ENCODE measurements at regions not wholly inside any gene's neighbourhood (a gene's known extent, or its start where the extent isn't known, plus 50 kb on each side); places are given as distances from the start of the nearest gene placed in this dataset.

DNA sequence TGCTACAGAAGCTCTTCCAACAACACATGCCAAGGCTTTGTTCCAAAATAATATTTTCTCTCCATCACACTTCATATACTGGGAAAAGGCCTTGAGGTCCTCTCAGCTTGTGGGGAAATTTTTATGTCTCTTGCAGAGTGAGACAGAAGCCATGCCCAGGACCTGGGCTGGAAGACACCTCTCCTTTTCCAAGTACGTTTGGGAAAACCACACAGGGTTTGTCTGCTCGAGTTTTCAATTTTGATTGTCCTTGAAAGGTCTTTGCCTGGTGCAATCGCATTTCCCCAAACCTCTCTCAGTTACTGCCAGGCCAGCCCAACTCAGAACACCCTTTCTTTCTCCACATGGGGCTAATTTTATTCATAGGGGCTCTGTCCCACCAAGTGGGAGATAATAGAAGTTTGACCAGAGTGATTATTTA is 272.2 kb downstream of the OSR1 start:
- H2AFZ ChIP-seq (ENCODE audit: low read depth, low read length) = no peak overlapping the region
- no peaks in the 10 kb centered on the region for H3K27me3 ChIP-seq (ENCODE audit: insufficient read depth, low read length)
- no peaks in the 10 kb centered on the region for H3K9me3 ChIP-seq (ENCODE audit: low read length)
- H3K36me3 ChIP-seq (ENCODE audit: insufficient read depth, low read length) = no peaks in the 10 kb centered on the region
- H3K4me1 ChIP-seq (ENCODE audit: insufficient read depth, low read length) = peaks cover 2% of the 10 kb centered on the region
- H3K4me3 ChIP-seq (ENCODE audit: low read length) = no peak overlapping the region

GRCh38 chr2:19078709-19079108 is 279.7 kb downstream of the OSR1 start:
- Histone ChIP-seq H3K4me3 (ENCODE audit: low read length) (no peak overlapping the region), H2AFZ (ENCODE audit: low read depth, low read length) (no peak overlapping the region), H3K36me3 (ENCODE audit: insufficient read depth, low read length) (no peaks in the 10 kb centered on the region), H3K27me3 (ENCODE audit: insufficient read depth, low read length) (no peaks in the 10 kb centered on the region), H3K4me1 (ENCODE audit: insufficient read depth, low read length) (peaks cover 11% of the 10 kb centered on the region), H3K9me3 (ENCODE audit: low read length) (no peaks in the 10 kb centered on the region)

GRCh38 chr2:19073522-19073921 is 284.9 kb downstream of the OSR1 start:
- Histone ChIP-seq H3K4me1 (ENCODE audit: insufficient read depth, low read length) (no peaks in the 10 kb centered on the region), H3K36me3 (ENCODE audit: insufficient read depth, low read length) (no peaks in the 10 kb centered on the region), H2AFZ (ENCODE audit: low read depth, low read length) (no peak overlapping the region), H3K27me3 (ENCODE audit: insufficient read depth, low read length) (no peaks in the 10 kb centered on the region), H3K4me3 (ENCODE audit: low read length) (no peak overlapping the region), H3K9me3 (ENCODE audit: low read length) (no peaks in the 10 kb centered on the region)

GRCh38 chr2:19072161-19072560 is 286.3 kb downstream of the OSR1 start:
- Histone ChIP-seq H3K27me3 (ENCODE audit: insufficient read depth, low read length) (no peaks in the 10 kb centered on the region), H3K4me1 (ENCODE audit: insufficient read depth, low read length) (no peaks in the 10 kb centered on the region), H3K36me3 (ENCODE audit: insufficient read depth, low read length) (no peaks in the 10 kb centered on the region), H3K9me3 (ENCODE audit: low read length) (no peaks in the 10 kb centered on the region), H3K4me3 (ENCODE audit: low read length) (no peak overlapping the region), H2AFZ (ENCODE audit: low read depth, low read length) (no peak overlapping the region)

GRCh38 chr2:19070886-19071285 is 287.5 kb downstream of the OSR1 start:
- H2AFZ ChIP-seq (ENCODE audit: low read depth, low read length) = no peak overlapping the region
- H3K36me3 ChIP-seq (ENCODE audit: insufficient read depth, low read length) = no peaks in the 10 kb centered on the region
- no peaks in the 10 kb centered on the region for H3K27me3 ChIP-seq (ENCODE audit: insufficient read depth, low read length)
- no peaks in the 10 kb centered on the region for H3K9me3 ChIP-seq (ENCODE audit: low read length)
- no peak overlapping the region for H3K4me3 ChIP-seq (ENCODE audit: low read length)
- no peaks in the 10 kb centered on the region for H3K4me1 ChIP-seq (ENCODE audit: insufficient read depth, low read length)

DNA sequence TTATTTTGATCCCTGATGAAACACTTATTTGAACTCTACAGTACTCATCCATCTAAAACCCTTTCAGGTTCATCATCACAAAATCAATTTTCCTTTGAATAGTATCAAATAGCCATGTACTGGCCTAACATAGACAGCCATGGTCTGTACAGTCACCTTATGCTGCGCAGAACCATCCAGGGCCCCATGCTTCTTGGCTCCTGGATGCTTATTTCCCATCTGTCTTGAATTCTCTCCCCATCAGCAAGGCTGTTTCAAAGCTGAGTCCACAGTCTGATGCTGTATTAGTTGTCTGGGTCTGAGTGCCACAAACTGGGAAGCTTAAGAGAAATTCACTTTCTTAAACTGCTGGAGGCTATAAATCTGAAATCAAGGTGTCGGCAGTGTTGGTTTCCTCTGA is 290.2 kb downstream of the OSR1 start:
- Histone ChIP-seq H3K4me3 (ENCODE audit: low read length) (no peak overlapping the region), H2AFZ (ENCODE audit: low read depth, low read length) (no peak overlapping the region), H3K27me3 (ENCODE audit: insufficient read depth, low read length) (no peaks in the 10 kb centered on the region), H3K9me3 (ENCODE audit: low read length) (no peaks in the 10 kb centered on the region), H3K4me1 (ENCODE audit: insufficient read depth, low read length) (no peaks in the 10 kb centered on the region), H3K36me3 (ENCODE audit: insufficient read depth, low read length) (no peaks in the 10 kb centered on the region)

GRCh38 chr2:19062370-19062769 is 296.1 kb downstream of the OSR1 start:
- H2AFZ ChIP-seq (ENCODE audit: low read depth, low read length) = no peak overlapping the region
- peaks cover 2% of the 10 kb centered on the region for H3K9me3 ChIP-seq (ENCODE audit: low read length)
- no peaks in the 10 kb centered on the region for H3K4me1 ChIP-seq (ENCODE audit: insufficient read depth, low read length)
- no peaks in the 10 kb centered on the region for H3K27me3 ChIP-seq (ENCODE audit: insufficient read depth, low read length)
- H3K4me3 ChIP-seq (ENCODE audit: low read length) = no peak overlapping the region
- H3K36me3 ChIP-seq (ENCODE audit: insufficient read depth, low read length) = no peaks in the 10 kb centered on the region

GRCh38 chr2:19059076-19059475 is 299.3 kb downstream of the OSR1 start:
- Histone ChIP-seq H3K9me3 (ENCODE audit: low read length) (peaks cover 2% of the 10 kb centered on the region), H2AFZ (ENCODE audit: low read depth, low read length) (no peak overlapping the region), H3K4me1 (ENCODE audit: insufficient read depth, low read length) (no peaks in the 10 kb centered on the region), H3K36me3 (ENCODE audit: insufficient read depth, low read length) (no peaks in the 10 kb centered on the region), H3K4me3 (ENCODE audit: low read length) (no peak overlapping the region), H3K27me3 (ENCODE audit: insufficient read depth, low read length) (no peaks in the 10 kb centered on the region)

- Histone ChIP-seq H3K4me3 (ENCODE audit: low read length) (no peak overlapping the region), H3K36me3 (ENCODE audit: insufficient read depth, low read length) (no peaks in the 10 kb centered on the region), H3K9me3 (ENCODE audit: low read length) (no peaks in the 10 kb centered on the region), H2AFZ (ENCODE audit: low read depth, low read length) (no peak overlapping the region), H3K27me3 (ENCODE audit: insufficient read depth, low read length) (no peaks in the 10 kb centered on the region), H3K4me1 (ENCODE audit: insufficient read depth, low read length) (no peaks in the 10 kb centered on the region)
Measured at GRCh38 chr2:19051203-19051831, 307.1 kb downstream of the OSR1 start.

GRCh38 chr2:19050354-19050753 is 308.1 kb downstream of the OSR1 start:
- no peaks in the 10 kb centered on the region for H3K9me3 ChIP-seq (ENCODE audit: low read length)
- H3K27me3 ChIP-seq (ENCODE audit: insufficient read depth, low read length) = no peaks in the 10 kb centered on the region
- no peaks in the 10 kb centered on the region for H3K36me3 ChIP-seq (ENCODE audit: insufficient read depth, low read length)
- H2AFZ ChIP-seq (ENCODE audit: low read depth, low read length) = no peak overlapping the region
- no peak overlapping the region for H3K4me3 ChIP-seq (ENCODE audit: low read length)
- no peaks in the 10 kb centered on the region for H3K4me1 ChIP-seq (ENCODE audit: insufficient read depth, low read length)

- H3K36me3 ChIP-seq (ENCODE audit: insufficient read depth, low read length) = no peaks in the 10 kb centered on the region
- H3K4me3 ChIP-seq (ENCODE audit: low read length) = no peak overlapping the region
- no peaks in the 10 kb centered on the region for H3K27me3 ChIP-seq (ENCODE audit: insufficient read depth, low read length)
- H3K4me1 ChIP-seq (ENCODE audit: insufficient read depth, low read length) = no peaks in the 10 kb centered on the region
- H3K9me3 ChIP-seq (ENCODE audit: low read length) = no peaks in the 10 kb centered on the region
- H2AFZ ChIP-seq (ENCODE audit: low read depth, low read length) = no peak overlapping the region
Measured at GRCh38 chr2:19048593-19049266, 309.7 kb downstream of the OSR1 start.

- Histone ChIP-seq H3K36me3 (ENCODE audit: insufficient read depth, low read length) (no peaks in the 10 kb centered on the region), H3K9me3 (ENCODE audit: low read length) (no peaks in the 10 kb centered on the region), H3K4me3 (ENCODE audit: low read length) (no peak overlapping the region), H3K27me3 (ENCODE audit: insufficient read depth, low read length) (no peaks in the 10 kb centered on the region), H3K4me1 (ENCODE audit: insufficient read depth, low read length) (no peaks in the 10 kb centered on the region), H2AFZ (ENCODE audit: low read depth, low read length) (no peak overlapping the region)
Measured at GRCh38 chr2:19046986-19047780, 311.2 kb downstream of the OSR1 start.

DNA sequence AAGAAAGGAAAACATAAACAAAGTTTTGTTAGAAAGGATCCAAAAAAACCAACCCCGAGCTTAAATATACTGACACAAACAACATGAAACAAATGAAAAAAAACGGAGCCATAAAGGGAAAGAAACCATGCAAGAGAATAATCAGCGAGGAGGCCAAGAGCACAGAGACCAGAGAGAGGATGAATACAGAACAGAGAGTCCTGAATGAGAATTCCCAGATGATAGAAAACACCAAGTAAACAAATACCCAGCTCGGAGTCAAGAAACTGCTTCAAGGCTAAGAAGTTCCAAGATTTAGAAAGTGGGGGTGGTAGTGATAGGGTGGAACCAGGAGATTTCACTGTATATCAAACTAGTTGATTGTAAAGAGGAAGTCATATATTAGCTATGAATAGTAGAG is 313.3 kb downstream of the OSR1 start:
- H3K9me3 ChIP-seq (ENCODE audit: low read length) = no peaks in the 10 kb centered on the region
- no peaks in the 10 kb centered on the region for H3K27me3 ChIP-seq (ENCODE audit: insufficient read depth, low read length)
- H3K4me3 ChIP-seq (ENCODE audit: low read length) = no peak overlapping the region
- H3K36me3 ChIP-seq (ENCODE audit: insufficient read depth, low read length) = no peaks in the 10 kb centered on the region
- no peaks in the 10 kb centered on the region for H3K4me1 ChIP-seq (ENCODE audit: insufficient read depth, low read length)
- no peak overlapping the region for H2AFZ ChIP-seq (ENCODE audit: low read depth, low read length)

All from neuron (in vitro differentiated cells).